ENCODE measurements at regions not wholly inside any gene's neighbourhood (a gene's known extent, or its start where the extent isn't known, plus 50 kb on each side); places are given as distances from the start of the nearest gene placed in this dataset.
"Not testable (repeated sequence)": the region's sequence is repeated elsewhere in the genome, so short reads cannot be mapped to it uniquely, and the experiment has no call there.

DNA sequence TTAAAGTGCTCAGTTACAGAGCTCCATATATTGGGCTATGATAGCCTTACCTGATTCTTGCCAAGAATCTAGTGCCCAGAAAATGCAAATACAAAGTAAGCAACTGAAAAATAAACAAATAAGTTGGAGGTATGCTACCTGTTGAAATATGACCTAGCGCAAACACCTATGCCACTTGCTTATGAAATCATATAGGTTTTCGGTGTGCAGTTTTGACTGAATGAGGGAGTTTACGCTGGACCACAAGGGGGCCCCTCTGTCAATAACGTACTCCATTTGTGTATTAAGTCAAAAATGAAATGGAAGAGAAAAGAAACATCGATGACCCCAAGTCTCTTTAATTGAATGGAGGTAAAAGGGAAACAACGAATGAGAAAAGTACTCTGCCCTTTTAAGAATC is 84.9 kb upstream of the TRIM77 start:
- H3K9me3 ChIP-seq, result no peaks in the 10 kb centered on the region
- intact Hi-C loops (cut with DNase I; ENCODE audit: low total_unique reads), result no loop called here
- H3K36me3 ChIP-seq, result no peaks in the 10 kb centered on the region
- TF ChIP-seq, protein P1, sequence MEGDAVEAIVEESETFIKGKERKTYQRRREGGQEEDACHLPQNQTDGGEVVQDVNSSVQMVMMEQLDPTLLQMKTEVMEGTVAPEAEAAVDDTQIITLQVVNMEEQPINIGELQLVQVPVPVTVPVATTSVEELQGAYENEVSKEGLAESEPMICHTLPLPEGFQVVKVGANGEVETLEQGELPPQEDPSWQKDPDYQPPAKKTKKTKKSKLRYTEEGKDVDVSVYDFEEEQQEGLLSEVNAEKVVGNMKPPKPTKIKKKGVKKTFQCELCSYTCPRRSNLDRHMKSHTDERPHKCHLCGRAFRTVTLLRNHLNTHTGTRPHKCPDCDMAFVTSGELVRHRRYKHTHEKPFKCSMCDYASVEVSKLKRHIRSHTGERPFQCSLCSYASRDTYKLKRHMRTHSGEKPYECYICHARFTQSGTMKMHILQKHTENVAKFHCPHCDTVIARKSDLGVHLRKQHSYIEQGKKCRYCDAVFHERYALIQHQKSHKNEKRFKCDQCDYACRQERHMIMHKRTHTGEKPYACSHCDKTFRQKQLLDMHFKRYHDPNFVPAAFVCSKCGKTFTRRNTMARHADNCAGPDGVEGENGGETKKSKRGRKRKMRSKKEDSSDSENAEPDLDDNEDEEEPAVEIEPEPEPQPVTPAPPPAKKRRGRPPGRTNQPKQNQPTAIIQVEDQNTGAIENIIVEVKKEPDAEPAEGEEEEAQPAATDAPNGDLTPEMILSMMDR (IDR thresholded peaks at IDR 0.05 in 8 of 11, conservative IDR thresholded peaks at IDR 0.05 in 3 of 11), result no peak
- no peak for TF ChIP-seq POLR2A (IDR thresholded peaks at IDR 0.05)
- H3K27ac ChIP-seq, result no peak overlapping the region
- no peak for DNase-seq
- 73 to 89% (median 79%) methylated on average over 6 of the region's 6 CpGs for WGBS, 5 donors
- no peaks in the 10 kb centered on the region for H3K4me1 ChIP-seq
- H3K27me3 ChIP-seq (replicated peaks in 1 of 7), result no peaks in the 10 kb centered on the region
- no peak overlapping the region for H3K4me3 ChIP-seq

DNA sequence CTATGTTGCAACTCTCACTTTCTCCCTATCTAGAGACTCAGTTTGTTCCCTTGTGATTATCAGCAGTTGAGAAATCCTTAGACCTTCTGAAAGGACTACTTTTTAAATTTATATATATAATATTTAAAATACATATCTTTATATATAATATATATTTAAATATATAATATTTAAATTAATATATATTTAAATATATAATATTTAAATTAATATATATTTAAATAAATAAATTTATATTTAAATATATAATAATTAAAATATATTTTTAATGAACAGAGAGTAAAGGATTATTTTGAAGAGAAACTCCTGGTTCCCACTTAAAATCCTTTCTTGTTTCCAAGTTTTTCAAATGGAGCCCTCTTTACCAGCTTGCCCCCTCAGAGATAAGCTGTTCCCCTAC is 83.7 kb upstream of the TRIM77 start:
- Histone ChIP-seq H3K4me1 (no peaks in the 10 kb centered on the region), H3K27ac (no peak overlapping the region), H3K36me3 (no peaks in the 10 kb centered on the region), H3K27me3 (replicated peaks in 1 of 7) (no peaks in the 10 kb centered on the region), H3K4me3 (no peak overlapping the region), H3K9me3 (no peaks in the 10 kb centered on the region)
- intact Hi-C loops (cut with DNase I; ENCODE audit: low total_unique reads), result no loop called here
- no peak for TF ChIP-seq POLR2A (IDR thresholded peaks at IDR 0.05)
- TF ChIP-seq, protein P1 (IDR thresholded peaks at IDR 0.05 in 8 of 11, conservative IDR thresholded peaks at IDR 0.05 in 3 of 11), result no peak
- TF ChIP-seq POLR2AphosphoS5 (IDR thresholded peaks at IDR 0.05), result no peak
- DNase-seq, result no peak

DNA sequence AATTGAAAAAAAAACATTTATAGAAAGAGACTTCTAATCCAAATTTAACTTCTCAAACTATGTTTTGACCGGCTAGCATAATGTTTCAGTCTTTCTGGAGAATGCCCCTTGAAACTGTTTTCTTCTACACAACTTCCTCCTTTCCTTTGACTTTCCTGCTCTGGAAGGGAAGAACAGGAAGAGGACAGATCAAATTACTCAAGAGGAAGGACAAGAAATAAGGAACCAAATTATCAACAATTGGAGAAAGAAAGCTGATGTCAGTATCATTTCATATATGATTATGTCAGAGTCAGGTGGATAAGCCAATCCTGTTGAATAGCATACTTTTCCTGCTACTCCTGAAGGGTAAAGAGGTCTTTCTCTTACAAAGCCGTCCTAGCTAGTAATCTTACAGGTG is 83.2 kb upstream of the TRIM77 start:
- 57 to 75% (median 66%) methylated on average over 2 of the region's 2 CpGs for WGBS, 5 donors
- intact Hi-C loops (cut with DNase I; ENCODE audit: low total_unique reads); DNase-seq; H3K4me1 ChIP-seq; H3K27ac ChIP-seq; H3K4me3 ChIP-seq; H3K9me3 ChIP-seq; H3K36me3 ChIP-seq; H3K27me3 ChIP-seq (replicated peaks in 1 of 7): not testable (repeated sequence)

DNA sequence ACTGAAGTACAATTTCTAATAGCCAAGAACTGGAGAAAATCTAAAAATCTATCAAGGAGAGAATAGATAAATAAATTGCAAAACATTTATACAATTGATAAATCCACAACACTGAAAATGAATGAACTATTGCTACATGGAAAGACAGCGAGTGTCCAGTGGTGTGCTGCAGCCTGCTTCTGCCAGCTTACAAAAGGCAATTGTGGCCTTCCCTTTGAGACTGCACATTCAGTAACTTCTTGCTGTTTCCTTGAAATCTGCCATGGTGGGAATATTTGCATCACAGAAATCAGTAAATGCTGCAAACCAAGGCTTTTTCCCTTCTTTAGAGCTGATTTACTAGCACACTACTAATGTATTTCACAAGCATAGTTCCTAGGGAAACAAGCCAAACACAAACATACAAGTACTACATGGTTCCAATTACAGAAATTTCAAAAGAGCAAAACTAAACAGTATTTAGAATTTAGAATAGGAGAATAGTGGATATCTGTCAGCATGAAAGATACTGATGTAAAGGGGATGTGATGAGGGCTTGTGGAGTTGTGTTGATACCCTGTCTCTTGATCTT is 76.9 kb upstream of the TRIM77 start:
- DNase-seq, result no peak
- WGBS, 5 donors, result 77 to 95% (median 90%) methylated on average over 1 of the region's 1 CpG

DNA sequence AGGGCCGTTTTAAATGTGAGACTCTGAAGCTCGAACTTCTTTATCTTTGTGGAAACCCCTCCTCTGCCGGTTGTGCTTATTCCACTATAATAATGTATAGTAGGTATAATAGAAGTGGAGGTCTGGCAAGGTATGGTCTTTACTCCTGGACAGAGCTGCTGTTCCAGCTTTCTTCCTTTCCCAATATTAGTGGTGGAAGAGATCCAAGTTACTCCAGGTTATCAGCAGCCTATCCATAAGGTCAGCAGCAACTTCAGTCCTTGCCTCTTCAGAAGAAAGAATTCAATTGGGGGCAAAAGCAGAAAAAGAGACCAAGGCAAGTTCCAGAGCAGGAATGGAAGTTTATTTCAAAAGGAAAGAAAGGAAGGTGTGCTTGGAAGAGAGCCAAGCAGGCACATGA is 69.3 kb upstream of the TRIM77 start:
- intact Hi-C loops (cut with DNase I; ENCODE audit: low total_unique reads); H3K27ac ChIP-seq; H3K27me3 ChIP-seq (replicated peaks in 1 of 7); H3K4me3 ChIP-seq; DNase-seq; H3K4me1 ChIP-seq; H3K36me3 ChIP-seq; H3K9me3 ChIP-seq: not testable (repeated sequence)
- WGBS, 5 donors, result 49 to 82% (median 68%) methylated on average over 3 of the region's 3 CpGs

More for the DNA sequence above, 76.9 kb upstream of the TRIM77 start:
- Histone ChIP-seq H3K9me3 (no peaks in the 10 kb centered on the region), H3K4me1 (no peaks in the 10 kb centered on the region), H3K36me3 (no peaks in the 10 kb centered on the region), H3K27me3 (replicated peaks in 1 of 7) (no peaks in the 10 kb centered on the region), H3K4me3 (no peak overlapping the region), H3K27ac (no peak overlapping the region)
- intact Hi-C loops (cut with DNase I; ENCODE audit: low total_unique reads), result no loop called here
- TF ChIP-seq, protein P1 (IDR thresholded peaks at IDR 0.05 in 8 of 11, conservative IDR thresholded peaks at IDR 0.05 in 3 of 11), result no peak
- TF ChIP-seq POLR2AphosphoS5 (IDR thresholded peaks at IDR 0.05) (no peak), POLR2A (IDR thresholded peaks at IDR 0.05) (no peak)

DNA sequence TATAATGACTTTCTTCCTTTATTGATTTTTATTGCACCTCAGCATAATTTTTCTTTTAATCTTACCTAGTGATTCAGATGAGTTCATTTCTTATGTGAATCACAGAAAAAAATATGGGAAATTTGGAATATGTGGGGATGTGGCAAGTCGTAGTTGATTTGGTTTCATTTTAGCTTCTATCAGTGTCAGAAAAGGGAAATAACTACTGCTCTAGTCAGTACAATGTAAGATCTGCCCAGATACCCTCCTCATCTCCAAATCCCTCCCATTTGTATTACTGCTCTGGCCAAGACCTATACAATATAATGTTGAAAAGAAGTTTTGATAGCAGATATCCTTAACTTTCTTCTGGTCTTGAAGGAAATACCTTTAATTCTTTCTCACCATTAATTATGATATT is 61.9 kb upstream of the TRIM77 start:
- H3K9me3 ChIP-seq, result not testable (repeated sequence)

DNA sequence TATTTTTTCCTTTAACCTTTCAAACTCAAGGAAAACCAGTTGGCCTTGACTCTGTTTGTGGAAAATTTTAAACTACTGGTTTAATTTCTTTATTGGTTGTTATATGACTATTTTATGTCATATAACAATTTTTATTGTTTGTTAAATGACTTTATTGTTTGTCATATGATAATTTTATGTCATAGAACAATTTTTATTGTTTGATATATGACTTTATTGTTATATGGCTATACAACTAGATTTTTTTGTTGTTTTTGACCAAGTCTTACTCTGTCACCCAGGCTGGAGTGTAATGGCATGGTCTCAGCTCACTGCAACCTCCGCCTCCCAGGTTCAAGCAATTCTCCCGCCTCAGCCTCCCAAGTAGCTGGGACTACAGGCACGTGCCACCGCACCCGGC is 61.1 kb upstream of the TRIM77 start:
- H3K27me3 ChIP-seq (replicated peaks in 1 of 7); H3K27ac ChIP-seq; H3K36me3 ChIP-seq; H3K9me3 ChIP-seq; DNase-seq; intact Hi-C loops (cut with DNase I; ENCODE audit: low total_unique reads); H3K4me1 ChIP-seq; H3K4me3 ChIP-seq: not testable (repeated sequence)
- 85 to 96% (median 89%) methylated on average over 5 of the region's 5 CpGs for WGBS, 5 donors

More for the DNA sequence above, 61.9 kb upstream of the TRIM77 start:
- H3K4me1 ChIP-seq; H3K27ac ChIP-seq; DNase-seq; H3K27me3 ChIP-seq (replicated peaks in 1 of 7); intact Hi-C loops (cut with DNase I; ENCODE audit: low total_unique reads); H3K36me3 ChIP-seq; H3K4me3 ChIP-seq: not testable (repeated sequence)
- 49 to 55% (median 53%) methylated on average over 1 of the region's 1 CpG for WGBS, 5 donors

DNA sequence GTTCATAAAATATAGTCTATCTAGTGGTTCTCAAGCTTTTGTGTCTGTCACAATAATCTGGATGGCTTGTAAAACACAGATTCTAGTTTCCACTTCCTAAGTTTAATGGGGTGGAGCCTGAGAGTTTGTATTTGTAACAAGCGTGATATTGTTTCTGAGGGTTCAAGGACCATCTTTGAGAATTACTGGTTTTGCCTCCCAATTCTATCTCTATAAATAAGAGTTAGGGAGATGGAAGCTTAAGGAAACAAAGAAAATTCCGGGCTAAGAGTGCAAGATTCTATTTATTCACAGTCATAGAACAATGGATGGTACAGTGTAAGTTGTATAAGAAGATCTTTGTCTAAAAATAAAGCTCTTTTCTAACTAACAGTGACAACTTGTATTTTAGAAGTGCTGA is 55.4 kb upstream of the TRIM77 start:
- DNase-seq; H3K27me3 ChIP-seq (replicated peaks in 1 of 7); intact Hi-C loops (cut with DNase I; ENCODE audit: low total_unique reads); H3K27ac ChIP-seq; H3K36me3 ChIP-seq; H3K4me3 ChIP-seq; H3K4me1 ChIP-seq; H3K9me3 ChIP-seq: not testable (repeated sequence)
- WGBS, 5 donors, result 66 to 77% (median 71%) methylated on average over 2 of the region's 2 CpGs
